MM.1S (cell line): ENCODE measurements at regions not wholly inside any gene's neighbourhood (a gene's known extent, or its start where the extent isn't known, plus 50 kb on each side); places are given as distances from the start of the nearest gene placed in this dataset.

Source experiments
- DNase-seq: peaks from one replicate; pipeline ENCODE4 v3.0.0-alpha.2; 2015
- H2AFZ ChIP-seq: fragments of 300-600 bp; sonication (generic); 2 replicates; pipeline ENCODE4 v1.6.0; 2016; ENCODE audit warnings: antibody characterized with exemption, low read length
- H3F3A ChIP-seq: fragments of 300-600 bp; sonication (generic); 2 replicates; pipeline ENCODE4 v1.6.1; 2016; ENCODE audit warnings: mild to moderate bottlenecking, antibody characterized with exemption, low read length, moderate library complexity, mixed read lengths; ENCODE audit not compliant: insufficient read depth
- H3K27ac ChIP-seq: fragments of 300-600 bp; sonication (generic); 2 replicates; pipeline ENCODE4 v1.5.1; 2016; ENCODE audit warnings: mild to moderate bottlenecking, low read length
- H3K27me3 ChIP-seq: fragments of 300-600 bp; sonication (generic); replicated peaks from 2 replicates; pipeline ENCODE4 v1.6.0; 2016; ENCODE audit warnings: low read length; ENCODE audit not compliant: insufficient read depth
- H3K36me3 ChIP-seq: fragments of 300-600 bp; sonication (generic); replicated peaks from 2 replicates; pipeline ENCODE4 v1.6.1; 2016; ENCODE audit warnings: mild to moderate bottlenecking, low read length, mixed read lengths; ENCODE audit not compliant: insufficient read depth
- H3K4me1 ChIP-seq: fragments of 300-600 bp; sonication (generic); 2 replicates; pipeline ENCODE4 v1.6.1; 2016; ENCODE audit warnings: low read length, mixed read lengths
- H3K4me2 ChIP-seq: fragments of 300-600 bp; sonication (generic); 2 replicates; pipeline ENCODE4 v1.6.0; 2016; ENCODE audit warnings: low read depth, low read length
- H3K4me3 ChIP-seq: fragments of 300-600 bp; sonication (generic); 2 replicates; pipeline ENCODE4 v1.5.1; 2016; ENCODE audit warnings: low read length, mixed read lengths
- H3K79me2 ChIP-seq: fragments of 300-600 bp; sonication (generic); 2 replicates; pipeline ENCODE4 v1.6.1; 2016; ENCODE audit warnings: mixed run types, low read length, mixed read lengths
- H3K9ac ChIP-seq: fragments of 300-600 bp; sonication (generic); 2 replicates; pipeline ENCODE4 v1.6.1; 2016; ENCODE audit warnings: low read length, mixed read lengths
- H3K9me2 ChIP-seq: fragments of 300-600 bp; sonication (generic); replicated peaks from 2 replicates; pipeline ENCODE4 v1.6.1; 2016; ENCODE audit warnings: mild to moderate bottlenecking, low read length, mixed read lengths; ENCODE audit not compliant: insufficient read depth
- H3K9me3 ChIP-seq: fragments of 300-600 bp; sonication (generic); replicated peaks from 2 replicates; pipeline ENCODE4 v1.6.1; 2016; ENCODE audit warnings: mild to moderate bottlenecking, low read length, mixed read lengths; ENCODE audit not compliant: insufficient read depth
- H4K20me1 ChIP-seq: fragments of 300-600 bp; sonication (generic); 2 replicates; pipeline ENCODE4 v1.6.1; 2016; ENCODE audit warnings: mild to moderate bottlenecking, low read length, moderate library complexity, mixed read lengths; ENCODE audit not compliant: insufficient read depth
- CTCF ChIP-seq: fragments of 300-600 bp; sonication (generic); IDR thresholded peaks from 2 replicates; pipeline ENCODE4 v1.5.1; 2016; ENCODE audit warnings: antibody characterized with exemption, low read length, mixed read lengths
- EZH2 ChIP-seq: fragments of 300-600 bp; sonication (generic); optimal IDR thresholded peaks from 2 replicates; pipeline ENCODE3; 2017; ENCODE audit warnings: low read depth, mild to moderate bottlenecking, antibody characterized with exemption, low read length, mixed read lengths
- EZH2phosphoT487 ChIP-seq: fragments of 300-600 bp; sonication (generic); IDR thresholded peaks from 2 replicates; pipeline ENCODE4 v1.6.1; 2018; ENCODE audit warnings: antibody characterized with exemption, low read length

- no peaks in the 10 kb centered on the region for H3K9me3 ChIP-seq
- no peak overlapping the region for H3K27ac ChIP-seq
- TF ChIP-seq EZH2phosphoT487: no peak
- TF ChIP-seq EZH2: no peak
- no peak for TF ChIP-seq CTCF
- H4K20me1 ChIP-seq: no peaks in the 10 kb centered on the region
- H3K27me3 ChIP-seq: no peaks in the 10 kb centered on the region
- DNase-seq: no peak
- H3K9ac ChIP-seq: no peak overlapping the region
- no peaks in the 10 kb centered on the region for H3K79me2 ChIP-seq
- no peak overlapping the region for H3K4me2 ChIP-seq
- H3K9me2 ChIP-seq: no peaks in the 10 kb centered on the region
- peaks cover 10% of the 10 kb centered on the region for H3K4me1 ChIP-seq
- no peak overlapping the region for H3K4me3 ChIP-seq
- no peaks in the 10 kb centered on the region for H3F3A ChIP-seq
- H2AFZ ChIP-seq: no peak overlapping the region
- no peaks in the 10 kb centered on the region for H3K36me3 ChIP-seq
Measured at GRCh38 chr2:154533300-154533940, 165.1 kb upstream of the KCNJ3 start.

GRCh38 chr2:154537024-154537423 is 161.5 kb upstream of the KCNJ3 start:
- TF ChIP-seq EZH2phosphoT487 (no peak), EZH2 (no peak), CTCF (no peak)
- Histone ChIP-seq H3K9me2 (no peaks in the 10 kb centered on the region), H3K79me2 (no peaks in the 10 kb centered on the region), H3K9me3 (no peaks in the 10 kb centered on the region), H2AFZ (no peak overlapping the region), H3K27me3 (no peaks in the 10 kb centered on the region), H3K4me3 (no peak overlapping the region), H3K27ac (no peak overlapping the region; the same call in 1 of the 2 replicates), H3K9ac (no peak overlapping the region), H4K20me1 (no peaks in the 10 kb centered on the region), H3K4me1 (peaks cover 10% of the 10 kb centered on the region), H3F3A (no peaks in the 10 kb centered on the region), H3K4me2 (peak overlapping the region; percentile 40), H3K36me3 (no peaks in the 10 kb centered on the region)
- peak; percentile 67 for DNase-seq

DNA sequence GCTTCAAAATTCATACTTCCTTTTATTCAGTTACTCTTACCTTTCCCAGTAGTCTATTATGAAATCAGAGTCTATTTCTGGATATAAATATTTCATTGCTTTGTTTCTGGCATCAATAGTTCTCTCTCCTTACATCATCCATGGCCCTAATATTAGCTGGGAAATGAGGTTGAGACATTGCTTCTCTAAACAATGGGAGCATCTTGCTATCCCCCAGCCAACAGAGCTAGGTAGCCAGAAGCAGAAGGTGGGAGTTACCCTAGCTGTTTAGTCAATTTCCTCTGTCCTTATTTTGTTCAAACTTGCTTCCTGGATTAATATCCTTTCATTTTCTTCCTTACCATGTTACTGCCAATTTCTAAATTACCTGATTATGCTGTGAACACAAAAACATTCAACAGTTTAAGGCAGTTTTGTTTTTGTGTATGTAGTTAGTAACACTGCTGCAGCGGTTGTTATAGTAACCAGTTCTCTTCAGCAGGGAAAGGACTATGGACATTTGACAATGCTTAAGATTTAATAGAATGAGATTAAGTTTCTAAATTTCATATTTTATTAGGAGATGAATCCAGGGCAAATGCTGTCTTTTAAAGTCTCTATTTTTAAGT is 160.5 kb upstream of the KCNJ3 start:
- Histone ChIP-seq H3K27ac (no peak overlapping the region), H2AFZ (no peak overlapping the region)

More for the DNA sequence above, 160.5 kb upstream of the KCNJ3 start:
- TF ChIP-seq EZH2: no peak
- no peak for TF ChIP-seq CTCF
- H3K9me2 ChIP-seq: no peaks in the 10 kb centered on the region
- no peaks in the 10 kb centered on the region for H3K79me2 ChIP-seq
- no peaks in the 10 kb centered on the region for H3K36me3 ChIP-seq
- H4K20me1 ChIP-seq: no peaks in the 10 kb centered on the region
- H3K4me1 ChIP-seq: peaks cover 10% of the 10 kb centered on the region
- H3K27me3 ChIP-seq: no peaks in the 10 kb centered on the region
- H3F3A ChIP-seq: no peaks in the 10 kb centered on the region
- no peak overlapping the region for H3K4me3 ChIP-seq
- 0 out of 2 replicates have a peak overlapping the region, but pooled peaks have one; percentile 40 for H3K4me2 ChIP-seq
- H3K9me3 ChIP-seq: no peaks in the 10 kb centered on the region
- H3K9ac ChIP-seq: no peak overlapping the region
- no peak for DNase-seq
